ENCODE measurements at regions not wholly inside any gene's neighbourhood (a gene's known extent, or its start where the extent isn't known, plus 50 kb on each side); places are given as distances from the start of the nearest gene placed in this dataset.
"Not testable (repeated sequence)": the region's sequence is repeated elsewhere in the genome, so short reads cannot be mapped to it uniquely, and the experiment has no call there.

DNA sequence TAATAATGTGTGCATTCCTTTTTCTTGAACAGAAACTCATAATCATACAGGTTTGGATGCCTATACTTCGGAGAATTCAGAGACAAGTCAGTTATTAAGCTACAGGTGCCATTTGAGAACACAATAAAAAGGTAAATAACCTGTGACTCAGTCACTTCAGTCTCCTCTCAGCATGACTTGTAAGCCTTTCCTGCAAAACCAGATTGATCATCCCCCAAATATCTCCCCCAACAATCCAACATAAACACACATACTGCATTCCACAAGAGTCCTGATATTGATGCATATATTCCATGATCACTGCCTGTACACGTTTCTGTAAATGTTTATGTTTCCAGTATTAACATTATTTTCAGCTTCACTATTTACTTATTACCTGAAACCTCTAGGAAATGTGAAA is 110.8 kb downstream of the PWWP3B start:
- no peak for ATAC-seq (ENCODE audit: low read depth in 2 of 2)
- no peak for DNase-seq
- H3K9me3 Mint-ChIP-seq = peaks cover 0 to 2% (median 0%) of the 10 kb centered on the region in 7 donors
- Histone ChIP-seq H3K36me3 (ENCODE audit: control insufficient read depth, insufficient read depth, low read length) (no peaks in the 10 kb centered on the region), H3K27ac (ENCODE audit: insufficient read depth, low read length, poor library complexity, severe bottlenecking) (no peak overlapping the region), H3K9me3 (ENCODE audit: control insufficient read depth in 2 of 2, low read length in 2 of 2) (no peaks in the 10 kb centered on the region), H3K4me1 (ENCODE audit: control insufficient read depth, insufficient read depth, low read length, poor library complexity, severe bottlenecking) (no peaks in the 10 kb centered on the region), H3K4me3 (ENCODE audit: low read depth, low read length) (no peak overlapping the region), H3K27me3 (ENCODE audit: control insufficient read depth, insufficient read depth, low read length) (no peaks in the 10 kb centered on the region)
- no peaks in the 10 kb centered on the region for H3K4me1 Mint-ChIP-seq
- no peaks in the 10 kb centered on the region for H3K36me3 Mint-ChIP-seq
- H3K27me3 Mint-ChIP-seq = no peaks in the 10 kb centered on the region
- H3K4me3 Mint-ChIP-seq = no peak overlapping the region
- no peak overlapping the region for H3K27ac Mint-ChIP-seq

DNA sequence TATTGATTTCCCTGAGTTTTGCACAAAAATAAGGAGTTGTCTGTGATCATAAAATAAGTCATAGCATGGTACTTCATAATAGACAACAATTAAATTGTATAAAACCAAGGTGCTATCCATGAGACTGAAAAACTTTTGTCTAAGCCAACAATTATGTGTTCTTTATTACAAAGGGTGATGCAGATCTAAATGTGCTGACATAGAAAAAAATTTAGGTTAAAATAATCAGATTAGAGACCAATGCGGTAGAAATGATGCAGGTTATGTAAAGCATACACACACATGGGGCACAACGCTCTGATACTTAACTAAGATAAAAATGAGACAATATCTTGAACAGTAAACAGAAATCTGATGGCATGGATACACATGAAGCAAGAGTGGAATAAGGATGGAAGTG is 113.3 kb downstream of the PWWP3B start:
- H3K36me3 Mint-ChIP-seq = no peaks in the 10 kb centered on the region
- H3K9me3 ChIP-seq (ENCODE audit: control insufficient read depth in 2 of 2, low read length in 2 of 2) = no peaks in the 10 kb centered on the region
- no peak overlapping the region for H3K4me3 Mint-ChIP-seq
- H3K27ac Mint-ChIP-seq = no peak overlapping the region
- no peak overlapping the region for H3K27ac ChIP-seq (ENCODE audit: insufficient read depth, low read length, poor library complexity, severe bottlenecking)
- no peaks in the 10 kb centered on the region for H3K27me3 Mint-ChIP-seq
- H3K9me3 Mint-ChIP-seq = peaks cover 0 to 2% (median 0%) of the 10 kb centered on the region in 7 donors
- no peaks in the 10 kb centered on the region for H3K4me1 ChIP-seq (ENCODE audit: control insufficient read depth, insufficient read depth, low read length, poor library complexity, severe bottlenecking)
- ATAC-seq (ENCODE audit: low read depth in 2 of 2) (no peak), DNase-seq (no peak)
- H3K4me1 Mint-ChIP-seq = no peaks in the 10 kb centered on the region
- H3K36me3 ChIP-seq (ENCODE audit: control insufficient read depth, insufficient read depth, low read length) = no peaks in the 10 kb centered on the region
- no peaks in the 10 kb centered on the region for H3K27me3 ChIP-seq (ENCODE audit: control insufficient read depth, insufficient read depth, low read length)
- no peak overlapping the region for H3K4me3 ChIP-seq (ENCODE audit: low read depth, low read length)

DNA sequence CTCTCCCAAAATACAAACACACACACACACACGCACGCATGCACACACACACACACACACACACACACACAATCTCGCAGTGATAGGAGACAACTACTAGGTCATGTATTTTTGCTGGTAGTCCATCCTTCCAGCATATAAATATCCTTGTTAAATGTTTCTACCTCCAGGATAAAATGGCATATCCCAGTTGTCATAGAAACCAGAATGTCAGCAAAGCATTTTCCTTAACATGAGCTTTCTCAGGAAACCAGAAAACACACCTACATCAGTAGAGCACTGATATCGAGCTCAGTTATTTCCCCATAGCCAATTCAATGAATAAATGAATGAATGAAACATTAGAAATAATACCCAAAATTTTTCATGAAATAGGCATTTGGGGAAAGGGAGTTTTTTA is 115.7 kb downstream of the PWWP3B start:
- H3K27ac Mint-ChIP-seq = no peak overlapping the region

DNA sequence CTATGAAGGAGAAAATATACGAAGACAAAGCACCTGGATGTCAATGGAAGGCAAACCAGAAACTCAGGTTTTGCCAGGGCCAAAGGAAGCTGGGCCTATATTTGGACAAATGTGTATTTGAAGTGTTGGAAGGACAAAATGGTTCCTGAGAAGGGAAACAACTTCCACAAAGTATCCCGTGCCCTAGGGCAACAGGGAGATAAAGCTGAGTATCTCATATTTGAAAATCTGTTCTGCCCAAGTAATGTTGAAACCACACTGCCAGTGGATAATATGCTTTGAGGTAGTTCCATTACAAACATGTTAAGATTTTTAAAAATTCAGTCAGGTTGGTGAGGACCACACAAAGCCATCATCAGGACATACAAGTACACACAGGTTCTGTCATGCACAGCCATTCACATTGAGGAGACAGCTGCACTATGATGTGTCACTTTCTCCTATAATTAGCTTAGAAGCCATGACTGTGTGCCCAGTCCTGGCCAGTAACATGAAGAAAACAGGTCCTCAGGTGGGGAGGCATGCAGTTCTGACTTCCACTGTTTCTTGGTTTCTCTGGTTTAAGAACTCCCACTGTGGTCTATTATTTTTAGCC is 116.4 kb downstream of the PWWP3B start:
- H3K9me3 Mint-ChIP-seq = peaks cover 0 to 2% (median 0%) of the 10 kb centered on the region in 7 donors
- DNase-seq = no peak
- no peaks in the 10 kb centered on the region for H3K27me3 ChIP-seq (ENCODE audit: control insufficient read depth, insufficient read depth, low read length)
- no peaks in the 10 kb centered on the region for H3K4me1 ChIP-seq (ENCODE audit: control insufficient read depth, insufficient read depth, low read length, poor library complexity, severe bottlenecking)
- no peaks in the 10 kb centered on the region for H3K9me3 ChIP-seq (ENCODE audit: control insufficient read depth in 2 of 2, low read length in 2 of 2)
- no peak overlapping the region for H3K4me3 Mint-ChIP-seq
- H3K36me3 ChIP-seq (ENCODE audit: control insufficient read depth, insufficient read depth, low read length) = no peaks in the 10 kb centered on the region
- no peaks in the 10 kb centered on the region for H3K36me3 Mint-ChIP-seq
- no peak for ATAC-seq (ENCODE audit: low read depth in 2 of 2)
- H3K4me1 Mint-ChIP-seq = no peaks in the 10 kb centered on the region
- H3K27me3 Mint-ChIP-seq = no peaks in the 10 kb centered on the region
- no peak overlapping the region for H3K27ac Mint-ChIP-seq
- H3K4me3 ChIP-seq (ENCODE audit: low read depth, low read length) = no peak overlapping the region
- no peak overlapping the region for H3K27ac ChIP-seq (ENCODE audit: insufficient read depth, low read length, poor library complexity, severe bottlenecking)

More for the DNA sequence above, 115.7 kb downstream of the PWWP3B start:
- Mint-ChIP-seq H3K4me3 (no peak overlapping the region), H3K4me1 (no peaks in the 10 kb centered on the region), H3K9me3 (peaks cover 0 to 2% (median 0%) of the 10 kb centered on the region in 7 donors), H3K27me3 (no peaks in the 10 kb centered on the region), H3K36me3 (no peaks in the 10 kb centered on the region)
- Histone ChIP-seq H3K9me3 (ENCODE audit: control insufficient read depth in 2 of 2, low read length in 2 of 2) (no peaks in the 10 kb centered on the region), H3K27me3 (ENCODE audit: control insufficient read depth, insufficient read depth, low read length) (no peaks in the 10 kb centered on the region), H3K4me1 (ENCODE audit: control insufficient read depth, insufficient read depth, low read length, poor library complexity, severe bottlenecking) (no peaks in the 10 kb centered on the region), H3K36me3 (ENCODE audit: control insufficient read depth, insufficient read depth, low read length) (no peaks in the 10 kb centered on the region), H3K27ac (ENCODE audit: insufficient read depth, low read length, poor library complexity, severe bottlenecking) (no peak overlapping the region), H3K4me3 (ENCODE audit: low read depth, low read length) (no peak overlapping the region)
- ATAC-seq (ENCODE audit: low read depth in 2 of 2) (no peak), DNase-seq (no peak)

DNA sequence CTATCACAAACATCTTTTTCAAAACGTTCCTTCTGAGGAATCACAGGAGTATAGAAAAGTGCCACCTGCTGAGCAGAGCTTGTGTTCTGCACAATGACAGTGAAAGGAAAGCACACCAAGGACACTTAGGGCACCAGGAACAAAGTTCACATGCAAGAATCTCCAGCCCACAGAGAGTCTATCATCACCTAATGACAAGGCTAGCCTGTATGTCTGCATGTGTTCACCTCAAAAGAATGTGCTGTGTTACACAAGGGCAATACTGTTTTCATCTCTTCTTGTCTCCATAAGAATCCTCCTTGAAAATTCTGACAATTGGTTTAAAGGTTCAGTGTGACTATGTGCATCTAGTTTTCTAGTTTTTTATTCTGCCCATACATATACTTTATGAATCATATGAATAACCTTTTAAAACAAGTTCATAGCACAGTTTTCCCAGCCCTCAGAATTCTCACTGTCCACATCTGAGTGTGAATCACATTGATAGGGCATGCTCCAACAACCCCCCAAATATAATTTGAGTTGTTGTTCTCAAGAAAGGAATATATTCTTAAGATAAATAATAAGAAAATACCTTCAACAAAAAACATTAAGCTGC is 118.0 kb downstream of the PWWP3B start:
- DNase-seq (no peak), ATAC-seq (ENCODE audit: low read depth in 2 of 2) (no peak)
- H3K4me1 ChIP-seq (ENCODE audit: control insufficient read depth, insufficient read depth, low read length, poor library complexity, severe bottlenecking) = no peaks in the 10 kb centered on the region
- no peaks in the 10 kb centered on the region for H3K27me3 ChIP-seq (ENCODE audit: control insufficient read depth, insufficient read depth, low read length)
- no peak overlapping the region for H3K4me3 ChIP-seq (ENCODE audit: low read depth, low read length)
- no peaks in the 10 kb centered on the region for H3K36me3 ChIP-seq (ENCODE audit: control insufficient read depth, insufficient read depth, low read length)
- Mint-ChIP-seq H3K4me3 (no peak overlapping the region), H3K27ac (no peak overlapping the region), H3K27me3 (no peaks in the 10 kb centered on the region), H3K9me3 (no peaks in the 10 kb centered on the region), H3K4me1 (no peaks in the 10 kb centered on the region), H3K36me3 (no peaks in the 10 kb centered on the region)
- no peak overlapping the region for H3K27ac ChIP-seq (ENCODE audit: insufficient read depth, low read length, poor library complexity, severe bottlenecking)
- H3K9me3 ChIP-seq (ENCODE audit: control insufficient read depth in 2 of 2, low read length in 2 of 2) = no peaks in the 10 kb centered on the region

DNA sequence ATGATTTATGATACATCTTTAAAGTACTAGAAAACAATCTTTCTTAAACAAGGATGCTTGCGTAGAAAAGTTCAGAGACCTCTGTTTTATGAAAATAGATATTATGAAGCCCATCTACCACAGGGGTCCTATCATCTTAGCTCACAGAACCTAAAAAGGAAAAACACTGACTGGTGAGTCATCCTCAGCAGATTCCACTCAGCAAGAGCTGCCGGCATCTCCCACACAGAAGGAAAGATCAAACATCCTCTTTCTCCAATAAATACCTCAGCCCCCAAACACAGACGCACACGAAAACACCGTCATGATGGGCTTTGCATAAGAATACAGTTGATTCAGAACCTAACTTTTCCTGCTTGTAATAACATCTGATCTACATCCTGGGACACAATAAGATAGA is 122.7 kb downstream of the PWWP3B start:
- H3K4me3 Mint-ChIP-seq; H3K4me1 Mint-ChIP-seq; H3K36me3 Mint-ChIP-seq; H3K4me1 ChIP-seq (ENCODE audit: control insufficient read depth, insufficient read depth, low read length, poor library complexity, severe bottlenecking); DNase-seq; ATAC-seq (ENCODE audit: low read depth in 2 of 2); H3K27ac Mint-ChIP-seq; H3K27me3 Mint-ChIP-seq; H3K27me3 ChIP-seq (ENCODE audit: control insufficient read depth, insufficient read depth, low read length); H3K9me3 ChIP-seq (ENCODE audit: control insufficient read depth in 2 of 2, low read length in 2 of 2); H3K27ac ChIP-seq (ENCODE audit: insufficient read depth, low read length, poor library complexity, severe bottlenecking); H3K9me3 Mint-ChIP-seq; H3K4me3 ChIP-seq (ENCODE audit: low read depth, low read length); H3K36me3 ChIP-seq (ENCODE audit: control insufficient read depth, insufficient read depth, low read length): not testable (repeated sequence)

DNA sequence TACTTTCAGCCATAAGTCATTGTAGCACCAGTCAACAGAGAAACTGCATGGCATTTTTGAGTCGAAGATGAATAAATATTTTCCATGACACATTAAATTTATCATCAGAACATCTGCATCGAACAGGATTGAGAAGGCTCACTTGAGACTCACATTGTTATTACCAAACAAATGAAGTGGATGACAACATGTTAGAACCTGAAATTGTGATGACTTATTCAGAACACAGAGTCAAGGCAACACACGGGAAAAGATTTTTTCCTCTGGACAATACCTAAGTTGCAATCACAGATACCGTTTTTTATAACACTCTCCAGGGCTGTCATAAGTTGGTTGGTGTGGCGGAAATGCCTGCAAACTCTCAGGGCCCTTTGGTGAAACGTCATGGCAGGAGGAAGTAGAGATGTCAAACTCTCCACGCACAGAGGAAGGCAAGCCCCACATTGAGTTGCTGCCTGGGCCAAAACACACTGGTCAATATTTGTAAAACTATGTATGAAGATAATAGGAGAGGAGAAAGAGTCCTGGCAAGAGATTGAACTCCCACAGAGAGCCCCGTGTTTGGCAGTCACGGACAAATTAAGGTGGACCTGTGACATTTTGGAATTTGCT is 123.8 kb downstream of the PWWP3B start:
- not testable (repeated sequence) for H3K36me3 ChIP-seq (ENCODE audit: control insufficient read depth, insufficient read depth, low read length); H3K4me1 Mint-ChIP-seq; H3K4me3 Mint-ChIP-seq; H3K4me3 ChIP-seq (ENCODE audit: low read depth, low read length); DNase-seq; H3K27ac ChIP-seq (ENCODE audit: insufficient read depth, low read length, poor library complexity, severe bottlenecking); H3K27me3 Mint-ChIP-seq; H3K27me3 ChIP-seq (ENCODE audit: control insufficient read depth, insufficient read depth, low read length); H3K9me3 Mint-ChIP-seq; ATAC-seq (ENCODE audit: low read depth in 2 of 2); H3K36me3 Mint-ChIP-seq; H3K9me3 ChIP-seq (ENCODE audit: control insufficient read depth in 2 of 2, low read length in 2 of 2); H3K4me1 ChIP-seq (ENCODE audit: control insufficient read depth, insufficient read depth, low read length, poor library complexity, severe bottlenecking); H3K27ac Mint-ChIP-seq

DNA sequence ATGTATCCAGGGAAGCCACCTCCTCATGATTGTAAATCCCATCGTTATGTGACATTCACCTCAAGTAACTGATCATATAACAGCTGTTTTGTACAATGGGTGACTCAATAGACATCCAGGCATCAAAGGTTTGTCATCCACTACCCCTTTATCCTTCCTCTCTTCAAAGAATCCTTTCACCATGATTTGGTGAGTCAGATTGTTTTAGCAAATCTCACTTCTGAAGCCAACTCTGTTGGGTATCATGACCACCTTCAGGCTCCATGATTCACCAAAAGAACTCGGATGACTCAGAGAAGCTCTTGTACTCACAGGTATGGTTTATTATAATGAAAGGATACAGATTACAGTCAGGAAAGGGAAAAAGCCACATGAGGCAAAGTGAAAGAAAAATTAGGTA is 132.1 kb downstream of the PWWP3B start:
- H3K36me3 ChIP-seq (ENCODE audit: control insufficient read depth, insufficient read depth, low read length) = no peaks in the 10 kb centered on the region
- no peak overlapping the region for H3K4me3 Mint-ChIP-seq
- no peaks in the 10 kb centered on the region for H3K4me1 Mint-ChIP-seq
- no peak overlapping the region for H3K27ac ChIP-seq (ENCODE audit: insufficient read depth, low read length, poor library complexity, severe bottlenecking)
- ATAC-seq (ENCODE audit: low read depth in 2 of 2) (no peak), DNase-seq (no peak)
- no peaks in the 10 kb centered on the region for H3K27me3 Mint-ChIP-seq
- no peaks in the 10 kb centered on the region for H3K36me3 Mint-ChIP-seq
- no peaks in the 10 kb centered on the region for H3K4me1 ChIP-seq (ENCODE audit: control insufficient read depth, insufficient read depth, low read length, poor library complexity, severe bottlenecking)
- no peaks in the 10 kb centered on the region for H3K9me3 ChIP-seq (ENCODE audit: control insufficient read depth in 2 of 2, low read length in 2 of 2)
- no peak overlapping the region for H3K27ac Mint-ChIP-seq
- peaks cover 0 to 1% (median 0%) of the 10 kb centered on the region in 7 donors for H3K9me3 Mint-ChIP-seq
- H3K4me3 ChIP-seq (ENCODE audit: low read depth, low read length) = no peak overlapping the region
- H3K27me3 ChIP-seq (ENCODE audit: control insufficient read depth, insufficient read depth, low read length) = no peaks in the 10 kb centered on the region

Data from CD4-positive, CD25-positive, alpha-beta regulatory T cell (primary cell).